ENCODE measurements at regions not wholly inside any gene's neighbourhood (a gene's known extent, or its start where the extent isn't known, plus 50 kb on each side); places are given as distances from the start of the nearest gene placed in this dataset.

DNA sequence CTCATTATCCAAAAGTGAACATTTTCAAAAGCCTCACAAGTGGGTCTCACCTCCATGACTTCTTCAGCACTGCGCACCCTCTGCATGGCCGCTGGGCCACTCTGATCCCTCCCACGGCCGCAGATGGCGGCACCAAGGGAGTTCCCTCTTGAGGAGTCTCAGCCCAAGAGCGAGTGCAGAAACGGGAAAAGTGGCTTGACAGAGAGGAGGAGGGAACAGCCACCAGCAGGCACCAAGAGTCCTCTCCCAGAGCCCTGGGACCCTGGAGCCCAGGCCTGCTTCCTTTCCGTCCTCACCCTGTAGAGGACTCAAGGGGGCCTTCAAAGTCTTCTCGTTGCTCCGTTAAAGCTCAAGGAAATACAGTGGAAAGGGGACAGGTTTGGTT lies 230.2 kb upstream of the DIO3 start:
- Histone ChIP-seq H3K9ac (replicated peaks; ENCODE audit: extremely low read depth, insufficient read depth, low read length) (no peak overlapping the region), H3K4me1 (ENCODE audit: control insufficient read depth, extremely low read depth, insufficient read depth, low read length) (no peaks in the 10 kb centered on the region), H3K36me3 (ENCODE audit: control insufficient read depth in 2 of 2, extremely low read depth in 1 of 2, insufficient read depth in 2 of 2, low read length in 2 of 2) (no peaks in the 10 kb centered on the region), H3K27me3 (ENCODE audit: control insufficient read depth in 2 of 2, insufficient read depth in 2 of 2, low read length in 2 of 2) (no peaks in the 10 kb centered on the region), H3K9me1 (replicated peaks; ENCODE audit: control insufficient read depth, extremely low read depth, insufficient read depth, low read length) (no peaks in the 10 kb centered on the region), H3K79me2 (ENCODE audit: control insufficient read depth, insufficient read depth, low read length) (no peaks in the 10 kb centered on the region), H3K27ac (ENCODE audit: insufficient read depth, low read depth, low read length) (no peak overlapping the region), H4K20me1 (replicated peaks; ENCODE audit: control insufficient read depth, extremely low read depth, insufficient read depth, low read length) (no peaks in the 10 kb centered on the region), H3K9me3 (replicated peaks; ENCODE audit: control insufficient read depth, insufficient read depth, low read length) (no peaks in the 10 kb centered on the region), H3K4me2 (ENCODE audit: insufficient read depth, low read length) (no peak overlapping the region), H2AFZ (ENCODE audit: low read depth, low read length) (no peak overlapping the region), H3K4me3 (replicated peaks in 1 of 3; ENCODE audit: insufficient read depth in 1 of 3, low read depth in 1 of 3, low read length in 3 of 3) (no peak overlapping the region)
- POLR2A ChIA-PET: no interaction called here
- CTCF ChIA-PET: no interaction called here
- intact Hi-C loops (cut with micrococcal nuclease): no loop called here
- no peak for DNase-seq (ENCODE audit: low read depth, low spot score)
- no peak for TF ChIP-seq POLR2A (IDR thresholded peaks at IDR 0.05; ENCODE audit: low read depth, low read length)
- no peak for TF ChIP-seq EZH2 (IDR thresholded peaks at IDR 0.05; ENCODE audit: borderline replicate concordance, low read depth, low read length, severe bottlenecking)
- TF ChIP-seq, protein P1, sequence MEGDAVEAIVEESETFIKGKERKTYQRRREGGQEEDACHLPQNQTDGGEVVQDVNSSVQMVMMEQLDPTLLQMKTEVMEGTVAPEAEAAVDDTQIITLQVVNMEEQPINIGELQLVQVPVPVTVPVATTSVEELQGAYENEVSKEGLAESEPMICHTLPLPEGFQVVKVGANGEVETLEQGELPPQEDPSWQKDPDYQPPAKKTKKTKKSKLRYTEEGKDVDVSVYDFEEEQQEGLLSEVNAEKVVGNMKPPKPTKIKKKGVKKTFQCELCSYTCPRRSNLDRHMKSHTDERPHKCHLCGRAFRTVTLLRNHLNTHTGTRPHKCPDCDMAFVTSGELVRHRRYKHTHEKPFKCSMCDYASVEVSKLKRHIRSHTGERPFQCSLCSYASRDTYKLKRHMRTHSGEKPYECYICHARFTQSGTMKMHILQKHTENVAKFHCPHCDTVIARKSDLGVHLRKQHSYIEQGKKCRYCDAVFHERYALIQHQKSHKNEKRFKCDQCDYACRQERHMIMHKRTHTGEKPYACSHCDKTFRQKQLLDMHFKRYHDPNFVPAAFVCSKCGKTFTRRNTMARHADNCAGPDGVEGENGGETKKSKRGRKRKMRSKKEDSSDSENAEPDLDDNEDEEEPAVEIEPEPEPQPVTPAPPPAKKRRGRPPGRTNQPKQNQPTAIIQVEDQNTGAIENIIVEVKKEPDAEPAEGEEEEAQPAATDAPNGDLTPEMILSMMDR (IDR thresholded peaks at IDR 0.05; ENCODE audit: extremely low read depth in 1 of 2, insufficient read depth in 1 of 2, low read depth in 1 of 2, low read length in 2 of 2): no peak
- no peak for TF ChIP-seq MYC (IDR thresholded peaks at IDR 0.05; ENCODE audit: low read depth, low read length)
- TF ChIP-seq GATA2 (IDR thresholded peaks at IDR 0.05; ENCODE audit: insufficient read depth, insufficient read length, low read depth, low read length): no peak
- FAIRE-seq: no peak
- dilution Hi-C loops (cut with MboI; ENCODE audit: extremely low pct_ligation_motif_present, low sequenced_read_pairs): no loop called here
- no TSS peak for BruUV-seq (replicated peaks)

GRCh38 chr14:101331661-101332169 lies 229.6 kb upstream of the DIO3 start:
- DNase-seq (ENCODE audit: low read depth, low spot score) (no peak), FAIRE-seq (no peak)
- POLR2A ChIA-PET: no interaction called here
- Histone ChIP-seq H4K20me1 (replicated peaks; ENCODE audit: control insufficient read depth, extremely low read depth, insufficient read depth, low read length) (no peaks in the 10 kb centered on the region), H3K9ac (replicated peaks; ENCODE audit: extremely low read depth, insufficient read depth, low read length) (no peak overlapping the region), H3K4me2 (ENCODE audit: insufficient read depth, low read length) (no peak overlapping the region), H3K27ac (ENCODE audit: insufficient read depth, low read depth, low read length) (no peak overlapping the region), H2AFZ (ENCODE audit: low read depth, low read length) (no peak overlapping the region), H3K79me2 (ENCODE audit: control insufficient read depth, insufficient read depth, low read length) (no peaks in the 10 kb centered on the region), H3K4me1 (ENCODE audit: control insufficient read depth, extremely low read depth, insufficient read depth, low read length) (no peaks in the 10 kb centered on the region), H3K27me3 (ENCODE audit: control insufficient read depth in 2 of 2, insufficient read depth in 2 of 2, low read length in 2 of 2) (no peaks in the 10 kb centered on the region), H3K9me3 (replicated peaks; ENCODE audit: control insufficient read depth, insufficient read depth, low read length) (no peaks in the 10 kb centered on the region), H3K36me3 (ENCODE audit: control insufficient read depth in 2 of 2, extremely low read depth in 1 of 2, insufficient read depth in 2 of 2, low read length in 2 of 2) (no peaks in the 10 kb centered on the region), H3K9me1 (replicated peaks; ENCODE audit: control insufficient read depth, extremely low read depth, insufficient read depth, low read length) (no peaks in the 10 kb centered on the region), H3K4me3 (replicated peaks in 1 of 3; ENCODE audit: insufficient read depth in 1 of 3, low read depth in 1 of 3, low read length in 3 of 3) (no peak overlapping the region)
- dilution Hi-C loops (cut with MboI; ENCODE audit: extremely low pct_ligation_motif_present, low sequenced_read_pairs) (no loop called here), intact Hi-C loops (cut with micrococcal nuclease) (no loop called here)
- CTCF ChIA-PET: no interaction called here
- no TSS peak for BruUV-seq (replicated peaks)
- no peak for TF ChIP-seq MAX (IDR thresholded peaks at IDR 0.05; ENCODE audit: insufficient read depth, insufficient read length)
- no peak for TF ChIP-seq POLR2A (IDR thresholded peaks at IDR 0.05; ENCODE audit: low read depth, low read length)
- TF ChIP-seq, protein P1 (IDR thresholded peaks at IDR 0.05; ENCODE audit: extremely low read depth in 1 of 2, insufficient read depth in 1 of 2, low read depth in 1 of 2, low read length in 2 of 2): no peak
- TF ChIP-seq FOS (IDR thresholded peaks at IDR 0.05; ENCODE audit: borderline replicate concordance, insufficient read depth, low read length): no peak
- no peak for TF ChIP-seq MYC (IDR thresholded peaks at IDR 0.05; ENCODE audit: low read depth, low read length)
- TF ChIP-seq POLR2AphosphoS5 (IDR thresholded peaks at IDR 0.05; ENCODE audit: insufficient read depth, low read depth, low read length): no peak
- TF ChIP-seq EZH2 (IDR thresholded peaks at IDR 0.05; ENCODE audit: borderline replicate concordance, low read depth, low read length, severe bottlenecking): no peak
- no peak for TF ChIP-seq JUN (IDR thresholded peaks at IDR 0.05; ENCODE audit: borderline replicate concordance, insufficient read depth, insufficient read length, low read depth)
- no peak for TF ChIP-seq GATA2 (IDR thresholded peaks at IDR 0.05; ENCODE audit: insufficient read depth, insufficient read length, low read depth, low read length)

Measured in endothelial cell of umbilical vein (primary cell).